HEK293T (cell line): ENCODE measurements at regions not wholly inside any gene's neighbourhood (a gene's known extent, or its start where the extent isn't known, plus 50 kb on each side); places are given as distances from the start of the nearest gene placed in this dataset.

Experiments
- ELF4 ChIP-seq: fragments of 450-650 bp; IDR thresholded peaks from 2 replicates; pipeline ENCODE4 v1.6.1; 2017; ENCODE audit warnings: antibody characterized with exemption
- FOXA1 ChIP-seq: fragments of 450-650 bp; IDR thresholded peaks from 2 replicates; pipeline ENCODE4 v1.6.1; 2016; ENCODE audit warnings: mild to moderate bottlenecking
- HDGF ChIP-seq: fragments of 450-650 bp; IDR thresholded peaks from 2 replicates; pipeline ENCODE4 v1.6.1; 2017; ENCODE audit warnings: antibody characterized with exemption, borderline replicate concordance

DNA sequence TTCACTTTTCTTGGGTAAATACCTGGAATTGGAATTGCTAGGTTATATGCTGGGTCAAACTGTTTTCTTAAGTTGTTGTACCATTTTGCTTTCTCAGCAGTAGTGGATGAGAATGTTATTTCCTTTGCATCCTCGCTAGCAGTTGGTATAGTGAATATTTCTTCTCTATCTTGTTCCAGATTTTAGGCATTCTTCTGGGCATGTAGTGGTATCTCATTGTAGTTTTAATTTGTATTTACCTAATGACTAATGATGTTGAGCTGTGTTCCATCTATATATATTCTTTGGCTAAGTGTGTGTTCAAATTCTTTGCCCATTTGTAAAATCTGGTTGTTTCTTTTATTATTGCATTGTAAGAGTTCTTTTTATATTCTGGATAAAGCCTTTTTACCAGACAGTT, 333.3 kb downstream of the MAT2B start:
- TF ChIP-seq ELF4 (no peak), HDGF (no peak), FOXA1 (no peak)
